ENCODE measurements at regions not wholly inside any gene's neighbourhood (a gene's known extent, or its start where the extent isn't known, plus 50 kb on each side); places are given as distances from the start of the nearest gene placed in this dataset.

DNA sequence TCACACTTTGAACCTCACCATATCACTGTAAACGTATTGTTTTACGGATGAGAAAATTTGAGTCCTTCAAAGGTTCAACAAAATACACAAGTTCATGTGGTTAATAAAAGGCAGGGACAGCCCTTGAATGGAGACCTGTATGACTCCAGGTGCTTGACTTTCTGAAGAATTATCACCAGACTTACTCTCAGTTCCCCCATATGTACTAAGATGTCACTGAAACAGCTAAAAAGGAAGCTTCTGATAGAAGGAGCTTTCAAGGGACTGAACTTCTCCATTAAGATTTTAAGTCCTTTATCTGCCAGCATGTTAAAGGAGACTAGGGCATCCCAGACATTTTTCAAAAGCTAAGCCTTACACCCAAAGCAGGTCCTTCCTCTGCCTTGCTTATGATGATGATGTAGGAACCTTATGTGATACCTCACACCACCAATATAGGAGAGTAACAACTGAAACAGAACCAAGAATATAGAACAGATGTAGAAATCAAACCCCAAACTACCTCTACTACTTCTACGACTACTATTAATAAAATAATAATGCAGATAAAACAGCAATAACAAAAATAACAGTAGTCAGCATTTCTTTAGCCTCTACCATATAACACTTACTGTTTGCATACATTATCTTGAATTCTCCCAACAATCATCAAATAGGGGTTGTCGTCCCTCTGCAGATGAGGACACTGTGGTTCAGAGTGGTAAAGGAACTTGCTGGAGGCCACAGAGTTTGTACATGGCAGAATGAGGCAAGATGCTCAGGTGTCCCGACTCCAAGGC lies 273.9 kb downstream of the ELAVL2 start:
- no peak for DNase-seq

DNA sequence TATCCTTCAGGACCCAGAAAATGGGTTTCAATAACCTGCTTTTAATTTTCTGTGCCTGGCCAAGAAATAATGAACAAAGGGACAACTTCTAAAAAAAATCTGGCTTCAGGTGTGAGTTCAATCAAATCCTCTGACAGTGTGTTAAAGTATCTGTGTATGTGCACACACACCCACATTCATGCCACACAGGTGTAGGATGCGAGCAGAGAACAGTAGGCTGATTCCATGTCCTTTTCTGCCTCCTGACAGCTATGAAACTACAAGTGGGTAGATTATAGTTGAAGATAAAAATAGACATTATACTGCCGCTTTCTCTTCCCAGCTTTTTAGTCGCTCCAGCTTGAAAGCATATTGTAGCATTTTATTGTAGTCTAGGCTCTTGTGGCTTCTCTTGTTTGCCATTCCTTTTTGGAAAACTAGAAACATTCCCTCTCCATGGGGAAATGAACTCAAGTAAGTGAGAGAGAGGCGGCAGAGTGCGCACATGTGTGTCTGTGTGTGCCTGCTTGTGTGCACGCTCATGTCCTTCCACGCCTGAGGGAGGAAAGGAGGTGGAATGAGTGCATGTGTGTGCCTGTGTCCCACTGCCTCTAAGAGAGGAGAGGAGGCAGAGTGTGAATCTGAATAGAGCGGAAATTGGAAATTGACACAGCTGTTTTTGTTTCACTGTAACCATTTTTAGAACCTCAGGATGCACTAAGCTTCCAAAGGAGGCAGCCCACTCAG lies 273.0 kb downstream of the ELAVL2 start:
- no peak for DNase-seq

DNA sequence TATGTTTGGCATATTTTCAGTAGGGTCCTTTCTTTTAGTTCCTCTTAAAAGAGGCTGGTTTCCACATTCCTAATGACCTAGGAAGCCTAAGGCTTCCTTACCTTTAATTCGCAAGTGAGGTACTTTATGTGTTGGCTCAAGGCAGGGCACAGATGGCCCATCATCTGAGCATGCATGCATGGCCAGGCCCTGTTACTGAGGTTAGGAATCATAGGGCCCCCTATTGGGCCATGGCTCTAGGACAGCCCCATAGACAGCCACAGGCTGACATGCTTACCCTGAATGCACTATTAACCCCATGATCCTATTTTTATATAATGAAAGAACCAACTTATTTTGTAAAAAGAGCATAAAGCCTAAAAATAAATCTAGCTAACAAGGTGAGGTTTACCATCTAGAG lies 271.4 kb downstream of the ELAVL2 start:
- DNase-seq = peak; percentile 1 to 24

DNA sequence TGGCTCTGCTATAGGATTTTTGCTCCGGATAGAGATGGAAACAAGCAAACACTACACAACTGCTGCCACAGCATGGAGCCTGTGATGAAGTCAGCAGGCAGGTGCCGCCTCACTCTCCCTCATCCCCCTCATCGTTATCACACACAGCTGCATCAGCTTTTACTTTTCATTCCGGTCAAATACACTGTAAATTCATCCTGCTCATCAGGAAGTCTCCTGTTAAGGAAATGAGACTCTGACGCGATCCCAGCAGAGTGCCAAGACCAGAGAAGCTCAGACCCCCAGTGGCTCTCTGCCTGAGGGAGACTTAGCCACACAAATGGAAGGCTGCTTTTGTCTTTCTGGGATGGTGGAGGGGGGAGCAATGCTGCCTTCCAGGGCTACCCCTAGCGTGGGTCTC lies 270.2 kb downstream of the ELAVL2 start:
- DNase-seq = no peak

DNA sequence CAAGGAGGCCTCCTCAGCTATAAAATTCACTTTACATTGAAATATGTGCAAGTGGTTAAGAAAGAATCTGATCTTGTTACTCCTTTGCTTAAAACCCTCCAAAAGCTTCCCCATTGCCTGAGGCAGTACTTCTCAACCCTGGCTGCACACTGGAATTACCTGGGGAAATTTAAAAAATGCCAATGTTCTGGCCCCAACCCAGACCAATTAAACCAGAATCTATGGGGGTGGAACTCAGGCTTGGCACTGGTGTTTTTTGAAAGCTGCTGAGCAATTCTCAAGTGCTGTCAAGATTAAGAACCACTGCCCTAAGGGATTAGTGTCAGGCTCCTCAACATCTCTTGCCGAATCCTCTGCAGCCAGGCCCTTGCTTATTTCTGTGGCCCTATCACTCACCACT lies 269.6 kb downstream of the ELAVL2 start:
- no peak for DNase-seq

DNA sequence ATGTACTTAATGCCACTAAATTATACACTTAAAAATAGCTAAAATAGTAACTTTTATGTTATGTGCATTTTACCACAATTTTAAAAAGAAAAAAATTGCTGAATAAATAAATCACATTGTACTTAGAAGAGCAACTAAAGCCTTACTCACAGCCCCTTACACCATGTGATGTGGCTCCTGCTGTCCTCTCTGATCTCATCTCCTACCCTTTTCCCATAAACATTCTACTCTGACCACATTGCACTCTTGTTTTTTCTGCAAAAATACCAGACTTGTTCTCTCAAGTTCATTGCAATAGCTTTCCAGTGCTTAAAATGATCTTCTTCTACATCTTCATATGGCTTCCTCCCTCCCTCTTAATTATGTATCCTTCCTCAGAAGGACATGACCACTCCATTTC lies 268.4 kb downstream of the ELAVL2 start:
- DNase-seq = no peak

DNA sequence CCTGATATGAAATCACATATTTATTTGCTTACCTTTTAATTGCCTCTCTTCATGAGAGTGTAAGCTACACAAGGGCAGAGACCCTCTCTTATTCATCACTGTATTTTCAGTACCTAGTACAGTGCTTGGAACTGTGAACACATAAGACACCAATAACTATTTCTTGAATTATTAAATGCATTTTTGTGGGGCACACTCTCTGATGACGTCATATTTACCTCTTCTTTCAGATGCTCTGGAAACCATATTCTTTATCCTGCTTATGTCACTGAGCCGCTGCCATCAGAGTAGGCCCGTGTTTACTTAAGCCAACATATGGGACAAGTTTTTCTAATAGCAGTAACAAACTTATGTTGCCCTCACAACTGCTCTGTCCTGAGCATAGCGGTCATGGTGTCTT lies 266.5 kb downstream of the ELAVL2 start:
- no peak for DNase-seq

DNA sequence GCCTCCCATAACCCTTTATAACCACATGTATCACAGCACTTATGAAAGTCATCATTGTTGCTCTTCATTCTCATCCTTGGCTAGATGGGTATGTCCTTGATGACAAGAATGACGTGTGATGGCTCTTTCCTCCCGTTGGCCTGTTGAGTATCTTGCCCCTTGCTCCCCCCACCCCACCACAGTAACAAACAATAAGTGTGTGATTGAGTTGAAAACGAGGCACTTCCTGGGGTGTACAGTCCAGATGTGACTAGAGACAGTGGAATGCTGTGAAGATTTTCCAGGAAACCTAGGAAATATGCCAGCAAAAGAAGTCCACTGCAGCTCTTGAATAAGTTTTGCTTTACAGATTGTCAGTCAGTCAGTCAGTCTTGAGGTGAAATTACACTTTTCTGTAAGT lies 262.5 kb downstream of the ELAVL2 start:
- no peak for DNase-seq

DNA sequence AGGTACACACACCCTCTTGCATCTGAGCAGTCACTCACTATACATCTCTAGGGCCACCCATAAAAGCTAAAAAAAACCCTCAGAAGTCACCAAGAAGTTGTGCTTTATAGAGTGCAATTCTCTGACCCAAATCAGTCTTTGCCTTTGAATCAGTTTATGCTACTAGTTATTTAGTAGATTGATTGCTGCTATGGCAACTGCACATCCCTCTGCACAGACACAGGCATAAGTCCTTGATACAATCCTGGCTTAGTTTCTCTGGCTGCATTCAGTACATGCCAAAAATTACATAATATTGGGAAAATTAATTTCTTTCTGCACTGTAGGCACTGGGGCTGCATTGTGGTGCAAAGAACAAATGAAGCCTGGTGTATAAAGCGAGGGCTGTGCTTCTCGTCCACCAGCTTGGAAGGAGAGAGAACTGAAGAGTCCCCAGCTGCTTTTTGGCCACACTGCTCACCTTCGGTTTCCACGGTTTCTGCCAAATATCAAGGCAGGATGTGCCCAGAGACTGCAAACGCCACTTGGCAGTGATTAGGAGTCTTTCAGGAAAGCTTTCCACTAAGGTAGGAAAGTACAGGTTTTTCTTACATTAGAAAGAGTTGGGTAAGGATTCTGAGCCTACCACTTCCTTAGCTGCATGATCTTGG lies 258.4 kb downstream of the ELAVL2 start:
- peak in 1 of 2 experiments; percentile 29 for DNase-seq

DNA sequence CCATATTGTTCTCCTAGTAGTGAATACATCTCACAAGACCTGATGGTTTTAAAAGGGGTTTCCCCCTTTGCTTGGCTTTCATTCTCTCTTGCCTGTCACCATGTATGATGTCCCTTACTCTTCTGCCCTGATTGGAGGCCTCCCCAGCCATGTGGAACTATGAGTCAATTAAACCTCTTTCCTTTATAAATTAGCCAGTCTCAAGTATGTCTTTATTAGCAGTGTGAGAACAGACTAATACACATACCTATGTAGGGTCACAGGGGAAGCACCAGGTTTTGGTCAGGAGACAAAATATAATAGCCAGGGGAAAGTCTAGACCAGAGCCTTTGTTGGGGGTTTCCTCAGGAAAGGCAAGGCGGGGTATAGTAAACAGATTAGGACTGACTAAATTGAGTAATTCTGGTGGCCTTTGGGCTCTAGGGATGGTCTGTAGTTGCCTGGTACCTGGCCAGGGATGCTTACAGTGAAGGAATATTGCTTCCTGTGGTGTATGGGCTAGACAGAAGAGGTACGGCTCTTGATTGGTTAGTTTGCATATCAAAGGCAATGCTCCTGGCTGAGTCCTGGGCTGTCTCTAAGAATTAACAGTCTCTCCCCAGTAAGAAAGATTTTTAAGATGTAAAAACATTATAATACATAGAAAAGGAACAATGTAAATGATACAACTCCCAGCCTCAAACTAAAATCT lies 254.5 kb downstream of the ELAVL2 start:
- DNase-seq = no peak

DNA sequence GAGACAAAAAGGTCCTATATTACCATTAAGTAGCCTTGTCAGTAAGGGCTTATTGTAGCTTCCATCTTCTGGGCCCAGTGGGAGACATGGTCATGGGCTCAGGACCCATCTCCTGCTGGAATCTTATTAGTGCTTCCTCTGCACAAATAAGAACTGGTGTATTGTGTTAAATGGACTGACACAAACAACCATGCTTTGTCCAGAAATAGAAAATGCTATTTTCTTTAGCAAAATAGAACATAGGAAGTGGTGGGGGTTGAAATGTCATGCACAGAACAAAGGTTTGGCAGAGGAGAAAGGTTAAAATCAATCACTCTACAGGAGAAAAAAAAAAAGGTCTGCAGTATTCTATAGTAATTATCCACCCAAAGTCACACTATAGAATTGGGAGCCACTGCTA lies 252.2 kb downstream of the ELAVL2 start:
- no peak for DNase-seq

DNA sequence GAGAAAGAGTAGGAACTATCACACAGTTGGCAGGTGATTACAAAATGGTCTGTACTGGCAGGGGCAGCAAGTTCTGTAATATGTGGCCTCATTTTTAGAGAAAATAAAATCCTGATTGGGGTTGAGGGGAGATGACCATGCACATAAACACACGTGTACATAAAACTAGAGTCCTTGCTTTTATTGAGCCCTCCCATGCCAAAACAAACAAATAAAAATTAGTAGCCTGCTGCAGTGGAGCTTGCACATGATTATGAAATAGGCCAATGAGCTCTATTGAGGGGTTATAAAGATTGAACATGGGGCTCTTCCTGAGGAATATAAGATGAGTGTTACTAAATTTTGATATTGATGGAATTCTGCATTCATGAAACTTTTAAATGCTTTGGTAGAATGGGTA lies 248.4 kb downstream of the ELAVL2 start:
- no peak for DNase-seq

DNA sequence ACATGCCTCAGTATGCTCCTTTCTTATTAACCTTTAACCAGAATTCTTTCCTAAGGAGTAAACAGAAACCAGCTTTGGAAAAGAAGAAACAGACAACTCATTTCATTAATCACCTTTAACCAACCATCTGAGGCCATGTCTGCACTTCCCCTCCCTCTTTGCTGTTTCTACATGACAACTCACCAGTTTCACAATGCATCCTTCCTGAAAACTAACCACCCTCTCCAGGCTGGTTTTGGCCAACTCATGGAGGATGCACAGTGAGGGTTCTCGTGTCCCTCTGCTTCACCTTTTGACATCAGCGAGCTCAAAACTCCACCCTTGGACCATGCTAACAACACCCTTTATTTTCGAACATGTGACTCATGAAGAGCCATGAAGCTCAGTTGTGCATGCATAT lies 244.1 kb downstream of the ELAVL2 start:
- DNase-seq = no peak

DNA sequence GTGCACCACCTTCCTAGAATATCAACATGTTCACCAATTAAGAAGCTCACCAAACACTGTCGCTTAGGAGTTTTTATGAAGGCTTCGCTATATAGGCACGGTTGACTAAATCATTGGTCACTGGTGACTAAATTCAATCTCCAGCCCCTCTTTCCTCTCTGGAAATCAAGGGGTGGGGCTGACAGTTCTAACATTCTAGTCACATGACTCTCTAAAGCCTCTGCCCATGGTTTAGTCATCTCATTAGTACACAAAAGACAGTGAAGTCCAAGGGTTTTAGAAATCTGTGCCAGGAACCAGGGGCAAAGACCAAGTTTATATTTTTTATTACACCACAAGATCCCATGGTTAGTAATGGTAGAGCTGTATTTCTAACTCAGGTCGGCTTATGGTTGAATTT lies 243.2 kb downstream of the ELAVL2 start:
- no peak for DNase-seq

DNA sequence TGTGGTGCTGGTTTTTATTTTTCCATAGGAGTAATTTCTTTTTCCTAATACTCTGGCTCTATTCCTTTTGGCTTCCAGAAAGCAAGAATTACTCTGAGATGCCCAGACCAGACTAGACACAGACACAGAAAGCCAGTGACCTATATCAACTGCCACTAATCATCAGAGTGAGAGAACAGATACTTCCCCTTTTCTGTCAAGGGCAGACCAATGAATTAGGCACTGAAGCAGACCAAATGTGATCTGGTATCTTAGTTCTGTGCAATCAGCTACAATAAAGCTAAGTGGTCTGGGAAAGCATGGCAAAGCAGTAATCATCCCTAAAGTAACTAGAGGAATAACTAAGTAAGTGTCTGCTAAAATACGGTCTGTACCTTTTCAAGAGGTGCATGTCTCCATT lies 239.1 kb downstream of the ELAVL2 start:
- no peak for DNase-seq

DNA sequence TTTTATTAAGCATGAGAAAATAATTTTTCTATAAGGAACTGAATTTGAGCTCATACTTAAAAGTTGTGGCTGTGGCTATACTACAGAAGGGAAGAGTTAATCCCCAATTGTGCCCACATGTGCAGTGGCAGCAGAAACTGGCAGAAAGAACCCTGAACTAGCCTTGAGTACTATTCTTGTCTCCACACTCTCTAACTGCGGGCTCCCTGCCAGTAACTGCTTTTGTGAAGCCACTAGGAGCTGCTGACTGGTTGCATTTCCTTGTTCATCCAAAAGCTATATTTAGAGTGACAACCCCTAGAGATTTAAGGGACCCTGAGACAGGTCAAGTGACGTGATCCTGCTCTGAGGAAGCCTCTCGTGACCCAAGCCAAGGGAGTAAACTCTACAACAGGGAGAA lies 238.6 kb downstream of the ELAVL2 start:
- DNase-seq = no peak

DNA sequence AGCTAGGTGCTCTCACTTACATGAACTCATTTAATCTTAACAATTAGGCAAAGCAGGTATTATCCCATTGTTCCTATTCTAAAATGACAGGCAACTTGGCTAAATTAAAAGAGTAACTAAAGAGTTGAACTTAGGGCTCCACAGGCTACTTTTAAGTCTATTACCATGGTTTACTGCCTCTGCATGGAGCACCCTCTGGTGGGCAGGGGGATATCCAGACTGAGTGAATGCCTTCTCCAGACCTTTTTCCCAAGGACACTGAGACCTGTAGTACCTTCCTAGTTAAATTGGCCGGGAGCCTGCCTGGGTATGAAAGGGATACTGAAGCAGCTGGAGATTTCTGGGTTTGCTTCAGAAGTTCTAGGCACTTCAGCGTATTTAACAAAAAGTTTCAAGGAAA lies 238.1 kb downstream of the ELAVL2 start:
- DNase-seq = no peak

DNA sequence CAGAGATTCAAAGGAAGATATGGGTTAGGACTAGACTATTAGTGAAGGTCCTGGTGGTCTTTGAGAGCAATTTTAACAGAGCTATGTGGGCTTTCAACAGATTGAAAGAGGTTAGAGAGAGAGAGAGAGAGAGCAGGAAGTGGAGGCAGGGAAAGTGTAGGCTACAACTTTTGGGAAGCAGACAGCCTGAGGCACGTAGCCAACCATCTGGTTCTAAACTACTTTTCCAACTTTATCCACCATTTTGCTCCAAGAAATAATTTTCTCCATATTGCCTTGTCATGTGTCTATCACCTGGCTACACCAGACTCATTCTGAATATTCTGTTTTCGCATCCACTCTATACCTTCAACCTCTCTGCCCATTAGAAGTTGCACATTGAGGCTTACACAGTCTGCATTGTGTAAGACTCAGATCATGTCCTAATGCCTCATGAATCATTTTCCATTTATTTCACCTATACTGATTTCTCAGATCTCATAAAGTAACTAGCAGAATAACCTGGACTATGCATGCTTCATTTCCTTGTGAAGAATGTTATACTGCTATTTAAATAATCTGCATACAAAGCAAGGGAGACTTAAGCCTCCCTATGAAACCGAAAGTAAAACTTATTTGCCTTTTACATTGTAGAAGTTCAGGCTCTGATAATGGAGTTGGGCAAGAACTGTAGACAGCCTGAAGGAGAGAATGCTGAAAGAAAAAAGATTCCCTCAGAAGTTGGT lies 235.6 kb downstream of the ELAVL2 start:
- DNase-seq = no peak

DNA sequence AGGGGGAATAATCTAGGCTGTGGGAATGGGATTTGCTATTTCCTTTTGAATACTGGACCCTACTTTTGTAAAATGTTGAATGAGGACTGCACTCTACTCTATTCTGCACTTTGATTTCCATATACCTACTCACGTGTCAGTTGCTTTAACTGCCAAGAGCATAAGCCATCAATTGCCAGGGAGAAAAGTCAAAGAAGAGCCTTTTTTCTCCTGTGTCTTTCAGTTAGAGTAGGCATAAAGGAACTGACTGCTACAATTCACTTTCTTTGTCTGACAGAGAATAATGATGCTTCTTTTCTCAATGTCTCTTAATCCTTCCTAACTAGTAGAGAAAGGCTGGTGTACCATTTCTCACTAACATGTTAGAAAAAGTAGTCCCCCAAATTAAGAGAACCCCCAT lies 231.6 kb downstream of the ELAVL2 start:
- DNase-seq = no peak

DNA sequence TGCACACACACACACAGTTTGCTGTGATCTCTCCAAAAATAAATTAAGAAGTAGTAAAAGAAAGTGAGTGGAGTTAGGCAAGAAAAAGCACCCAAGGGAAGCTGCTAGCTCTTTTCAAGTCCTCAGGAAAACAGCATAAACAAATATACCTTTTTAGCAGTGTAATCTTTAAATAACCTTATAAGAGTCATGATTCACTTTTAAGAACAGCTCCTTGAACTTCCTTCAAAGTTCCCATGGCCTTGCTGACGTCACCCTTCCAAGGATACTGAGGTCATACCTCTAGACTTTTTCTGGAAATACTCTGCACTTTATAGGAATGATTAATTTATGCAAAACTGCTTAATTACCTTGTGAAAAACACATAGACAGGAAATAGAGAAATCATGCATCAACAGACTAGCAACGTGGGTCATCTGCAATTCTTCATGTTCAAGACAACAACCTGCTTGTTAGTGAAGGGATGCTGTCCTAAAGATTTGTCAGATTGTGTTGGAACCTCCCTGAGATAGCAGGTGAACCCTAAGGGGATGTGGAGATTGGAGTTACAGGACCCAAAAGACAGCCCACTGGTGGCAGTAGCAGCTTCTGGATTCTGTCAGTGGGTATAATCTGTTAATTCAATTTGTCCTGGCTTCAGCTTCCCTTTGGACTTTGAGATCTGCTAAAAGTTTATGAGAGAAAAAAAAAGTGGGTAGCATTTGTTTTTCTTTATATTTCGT lies 229.0 kb downstream of the ELAVL2 start:
- no peak for DNase-seq

DNA sequence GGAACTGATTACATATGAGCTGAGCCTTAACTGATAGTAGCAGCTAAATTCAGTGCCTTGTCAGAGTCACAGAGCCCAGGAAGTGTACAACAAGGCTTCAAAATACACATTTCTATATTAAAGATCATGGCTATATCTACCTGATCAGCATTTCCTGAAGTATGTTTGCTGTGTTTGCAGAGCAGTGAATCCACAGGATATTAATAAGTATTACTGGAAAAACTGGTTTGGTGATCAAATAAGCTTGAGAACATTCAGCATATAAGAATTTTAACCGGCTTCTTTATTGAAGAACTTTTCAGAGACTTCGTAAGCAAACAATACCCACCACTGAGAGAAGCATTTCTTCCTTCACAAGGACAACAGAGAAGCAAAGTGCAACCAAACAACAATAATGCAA lies 227.0 kb downstream of the ELAVL2 start:
- DNase-seq = no peak

DNA sequence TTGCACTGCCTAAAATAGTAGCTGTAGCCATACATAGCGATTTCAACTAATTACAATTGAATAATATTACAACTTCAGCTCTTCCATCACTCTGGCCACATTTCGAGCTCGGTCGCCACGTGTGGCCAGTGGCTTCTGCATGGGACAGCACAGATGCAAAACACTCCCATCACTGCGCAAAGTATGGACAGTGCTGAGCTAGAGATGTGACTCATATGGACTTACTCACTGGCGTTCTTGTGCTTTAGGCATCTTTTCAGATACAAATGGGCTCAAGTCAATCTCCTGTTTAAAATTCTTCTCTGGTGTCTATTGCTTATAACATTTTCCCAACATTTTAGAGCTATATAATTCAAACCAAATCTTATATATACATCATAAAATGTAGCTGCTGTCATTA lies 222.7 kb downstream of the ELAVL2 start:
- no peak for DNase-seq

All from cerebellar nuclear complex (tissue), 1 donor.